ENCODE measurements at regions not wholly inside any gene's neighbourhood (a gene's known extent, or its start where the extent isn't known, plus 50 kb on each side); places are given as distances from the start of the nearest gene placed in this dataset.

- TF ChIP-seq ATF2 (IDR thresholded peaks at IDR 0.05; ENCODE audit: low read length): no peak
These were observed 1110.4 kb upstream of the ADGRL3 start (continued) for GRCh38 chr4:60089546-60090273.
